Psoas muscle (tissue), 7 donors: ENCODE measurements at regions not wholly inside any gene's neighbourhood (a gene's known extent, or its start where the extent isn't known, plus 50 kb on each side); places are given as distances from the start of the nearest gene placed in this dataset.

Experiments used
- ATAC-seq, 4 donors: fragments of 200-7000 bp; cut with Tn5 transposase; one replicate each; pipeline ENCODE4 v1.9.1; 2020; ENCODE audit warnings: moderate library complexity in 3 of 4, mild to moderate bottlenecking in 2 of 4
- DNase-seq, 2 donors: peaks; one replicate each; pipeline ENCODE4 v3.0.0-alpha.2; 2020
- H3K27ac ChIP-seq: fragments of 200-600 bp; one replicate; pipeline ENCODE4 v1.8.0; 2022
- H3K27me3 ChIP-seq, 3 donors: fragments of 200-600 bp in 1 of 3; one replicate each; pipeline versions ENCODE4 v1.6.1 to v1.8.0; 2013 to 2022; ENCODE audit warnings: low read length in 2 of 3, mild to moderate bottlenecking in 2 of 3, moderate library complexity in 1 of 3; ENCODE audit not compliant: insufficient read depth in 3 of 3
- H3K36me3 ChIP-seq, 2 donors: fragments of 200-600 bp in 1 of 2; one replicate each; pipeline versions ENCODE4 v1.6.1 to v1.8.0; 2013 to 2022; ENCODE audit warnings: low read depth in 1 of 2, mild to moderate bottlenecking in 1 of 2, moderate library complexity in 1 of 2; ENCODE audit not compliant: insufficient read depth in 1 of 2
- H3K4me1 ChIP-seq: fragments of 200-600 bp; one replicate; pipeline ENCODE4 v1.8.0; 2022
- H3K4me3 ChIP-seq: fragments of 200-600 bp; one replicate; pipeline ENCODE4 v1.8.0; 2022; ENCODE audit warnings: mild to moderate bottlenecking
- H3K9me3 ChIP-seq: fragments of 200-600 bp; one replicate; pipeline ENCODE4 v1.8.0; 2022
- WGBS, 3 donors: extraction: QIAGEN DNeasy Blood & Tissue Kit; methylation state at CpG; one replicate each; pipeline versions ENCODE4 v1.1.6 to v1.1.7; 2013; 5-methylcytosine and 5-hydroxymethylcytosine counted together
- intact Hi-C, 2 donors: fragments of 100-400 bp; cut with DNase I; formaldehyde crosslinking; loops; one replicate each; pipeline versions ENCODE4 v1.11.0 to v1.14.2; 2022
- TF ChIP-seq, protein P1 (sequence below): fragments of 200-600 bp; IDR thresholded peaks from one replicate; pipeline ENCODE4 v1.8.0; 2022; ENCODE audit warnings: antibody characterized with exemption
- donor health status: healthy with polysubstance abuse.
- donor health status: DM: no; HTN: no; CAD: no; lungs with moderate emphysema.
- donor health status: Bipolar disorder and iron deficiency.
- donor health status: healthy.
- donor health status: DM: yes; HTN: yes; CAD: no.
- donor health status: DM: no; HTN: no; CAD: no.
- donor health status: DM: yes; HTN: yes; CAD: no.

DNA sequence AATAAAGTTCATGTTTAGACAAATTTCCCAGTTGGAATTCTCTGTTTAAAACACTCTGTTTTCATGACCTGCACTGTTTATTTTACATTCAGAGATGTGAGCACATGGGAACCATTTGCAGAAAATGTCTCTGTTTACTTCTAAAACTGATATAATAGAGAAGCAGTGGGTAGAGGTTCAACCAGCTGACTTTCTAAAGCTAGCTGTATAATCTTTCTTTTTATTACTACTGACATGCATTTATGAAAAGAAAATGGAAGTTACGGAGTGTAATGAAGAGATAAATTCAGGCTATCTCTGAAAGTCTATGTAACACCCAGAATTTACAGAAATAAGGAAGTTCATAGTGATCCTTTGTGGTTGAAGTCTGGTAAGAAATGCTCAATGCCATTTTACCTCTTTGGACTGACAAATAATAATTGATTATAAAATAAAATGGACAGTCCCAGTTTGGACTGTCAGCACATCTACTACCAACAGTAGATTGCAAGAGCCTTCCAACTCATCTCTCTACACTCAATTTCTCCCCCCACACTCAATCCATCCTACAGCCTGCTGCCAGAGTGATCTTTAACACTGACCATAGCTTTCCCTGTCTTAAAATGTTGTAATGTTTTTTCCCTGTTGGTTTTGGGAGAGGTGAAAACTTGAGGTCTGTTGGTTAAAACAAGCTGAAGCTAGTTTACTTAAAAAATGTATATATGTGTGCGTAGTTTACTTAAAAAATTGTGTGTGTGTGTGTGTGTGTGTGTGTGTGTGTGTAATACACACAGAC is 137.4 kb downstream of the AEBP2 start:
- TF ChIP-seq, protein P1, sequence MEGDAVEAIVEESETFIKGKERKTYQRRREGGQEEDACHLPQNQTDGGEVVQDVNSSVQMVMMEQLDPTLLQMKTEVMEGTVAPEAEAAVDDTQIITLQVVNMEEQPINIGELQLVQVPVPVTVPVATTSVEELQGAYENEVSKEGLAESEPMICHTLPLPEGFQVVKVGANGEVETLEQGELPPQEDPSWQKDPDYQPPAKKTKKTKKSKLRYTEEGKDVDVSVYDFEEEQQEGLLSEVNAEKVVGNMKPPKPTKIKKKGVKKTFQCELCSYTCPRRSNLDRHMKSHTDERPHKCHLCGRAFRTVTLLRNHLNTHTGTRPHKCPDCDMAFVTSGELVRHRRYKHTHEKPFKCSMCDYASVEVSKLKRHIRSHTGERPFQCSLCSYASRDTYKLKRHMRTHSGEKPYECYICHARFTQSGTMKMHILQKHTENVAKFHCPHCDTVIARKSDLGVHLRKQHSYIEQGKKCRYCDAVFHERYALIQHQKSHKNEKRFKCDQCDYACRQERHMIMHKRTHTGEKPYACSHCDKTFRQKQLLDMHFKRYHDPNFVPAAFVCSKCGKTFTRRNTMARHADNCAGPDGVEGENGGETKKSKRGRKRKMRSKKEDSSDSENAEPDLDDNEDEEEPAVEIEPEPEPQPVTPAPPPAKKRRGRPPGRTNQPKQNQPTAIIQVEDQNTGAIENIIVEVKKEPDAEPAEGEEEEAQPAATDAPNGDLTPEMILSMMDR: no peak
- ATAC-seq (no peak), DNase-seq (no peak)
- intact Hi-C loops: no loop called here
- H3K27me3 ChIP-seq: no peaks in the 10 kb centered on the region
- peaks cover 16% of the 10 kb centered on the region for H3K4me1 ChIP-seq
- no peaks in the 10 kb centered on the region for H3K36me3 ChIP-seq
- 95 to 99% (median 98%) methylated on average over 2 of the region's 2 CpGs for WGBS, 3 donors
- no peak overlapping the region for H3K27ac ChIP-seq
- H3K4me3 ChIP-seq: no peak overlapping the region
- no peaks in the 10 kb centered on the region for H3K9me3 ChIP-seq

DNA sequence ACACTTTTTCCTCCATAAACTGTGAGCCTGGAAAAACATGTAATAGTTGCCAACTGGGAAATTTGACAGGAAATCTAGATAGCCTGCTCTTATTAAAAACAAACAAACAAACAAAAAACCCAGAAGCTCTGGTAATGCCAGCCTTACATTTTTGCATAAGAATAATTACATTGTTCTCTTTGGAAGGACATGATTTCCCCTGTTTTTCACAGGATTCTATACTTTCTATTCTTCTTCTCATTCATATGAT is 137.9 kb downstream of the AEBP2 start:
- Histone ChIP-seq H3K27me3 (no peaks in the 10 kb centered on the region), H3K27ac (no peak overlapping the region), H3K4me3 (no peak overlapping the region), H3K36me3 (peaks cover 0 to 2% of the 10 kb centered on the region in 2 donors), H3K9me3 (no peaks in the 10 kb centered on the region), H3K4me1 (peaks cover 16% of the 10 kb centered on the region)
- DNase-seq (no peak), ATAC-seq (no peak)
- TF ChIP-seq, protein P1: no peak
- intact Hi-C loops: no loop called here

DNA sequence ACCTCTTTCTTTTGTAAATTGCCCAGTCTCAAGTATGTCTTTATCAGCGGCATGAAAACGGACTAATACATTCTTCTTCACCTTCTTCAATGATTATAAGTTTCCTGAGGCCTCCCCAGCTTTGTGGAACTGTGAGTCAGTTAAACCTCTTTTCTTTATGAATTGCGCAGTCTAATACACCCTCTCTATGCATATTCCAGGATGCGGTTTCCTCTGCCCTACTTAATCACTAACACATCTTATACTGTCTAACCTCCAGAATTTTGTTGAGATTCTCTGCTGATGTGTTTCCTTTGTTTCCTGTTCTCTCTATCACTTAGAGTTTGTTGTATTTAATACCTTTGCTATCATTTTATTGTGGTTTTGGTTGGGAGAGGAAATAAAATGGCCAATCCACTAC is 145.4 kb downstream of the AEBP2 start:
- Histone ChIP-seq H3K4me1 (no peaks in the 10 kb centered on the region), H3K9me3 (peaks cover 15% of the 10 kb centered on the region), H3K4me3 (no peak overlapping the region), H3K27me3 (no peaks in the 10 kb centered on the region), H3K27ac (no peak overlapping the region), H3K36me3 (peaks cover 0 to 2% of the 10 kb centered on the region in 2 donors)
- WGBS, 3 donors: 97 to 98% (median 98%) methylated on average over 4 of the region's 4 CpGs
- no peak for DNase-seq
- intact Hi-C loops: no loop called here
- TF ChIP-seq, protein P1: no peak
- ATAC-seq: no peak

DNA sequence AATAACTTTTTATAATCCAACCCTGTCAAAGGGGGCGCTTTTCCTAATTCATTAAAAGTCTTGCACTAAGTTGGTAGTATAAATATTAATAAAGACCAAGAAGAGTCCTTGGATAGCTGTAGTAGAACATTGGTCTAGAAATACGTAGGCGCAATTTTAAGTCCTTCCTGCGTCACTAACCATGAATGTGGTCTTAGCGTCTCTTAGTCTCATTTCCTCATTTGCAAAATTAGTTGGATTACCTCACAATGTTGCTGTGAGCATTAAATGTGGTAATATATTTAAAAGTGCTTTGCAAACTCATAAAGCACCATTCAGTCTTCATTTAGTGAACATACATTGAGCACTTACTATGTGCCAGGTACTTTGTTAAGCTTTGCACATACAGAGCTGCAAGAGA is 149.7 kb downstream of the AEBP2 start:
- H3K9me3 ChIP-seq: no peaks in the 10 kb centered on the region
- no peak for DNase-seq
- no peaks in the 10 kb centered on the region for H3K36me3 ChIP-seq
- no peak for ATAC-seq
- WGBS, 3 donors: 75 to 93% (median 76%) methylated on average over 5 of the region's 5 CpGs
- H3K27me3 ChIP-seq: no peaks in the 10 kb centered on the region
- H3K4me3 ChIP-seq: no peak overlapping the region
- TF ChIP-seq, protein P1: no peak
- H3K4me1 ChIP-seq: no peaks in the 10 kb centered on the region
- H3K27ac ChIP-seq: no peak overlapping the region
- intact Hi-C loops: no loop called here

DNA sequence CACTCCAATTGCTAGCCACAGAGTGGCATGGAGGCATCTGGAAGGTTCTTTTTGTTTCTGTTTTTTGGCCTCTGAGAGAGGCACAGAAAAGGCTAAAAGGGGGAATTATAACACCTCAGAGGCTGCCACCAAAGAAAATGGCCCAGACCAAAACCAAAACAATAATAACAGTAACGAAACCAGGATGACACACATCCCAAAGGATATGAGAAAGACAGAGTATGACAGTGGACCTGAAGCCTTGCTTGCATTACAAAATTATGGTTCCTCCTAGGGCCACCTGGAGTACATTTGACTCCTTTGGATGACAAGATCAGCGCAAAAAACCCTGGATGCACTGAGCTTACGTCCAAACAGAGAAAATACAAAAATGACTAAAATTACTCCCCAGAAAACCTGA is 152.7 kb downstream of the AEBP2 start:
- H3K4me1 ChIP-seq: no peaks in the 10 kb centered on the region
- WGBS, 3 donors: 92 to 97% (median 97%) methylated on average over 3 of the region's 3 CpGs
- TF ChIP-seq, protein P1: no peak
- no peaks in the 10 kb centered on the region for H3K9me3 ChIP-seq
- DNase-seq: no peak
- intact Hi-C loops: no loop called here
- H3K27ac ChIP-seq: no peak overlapping the region
- ATAC-seq: no peak
- no peaks in the 10 kb centered on the region for H3K36me3 ChIP-seq
- no peaks in the 10 kb centered on the region for H3K27me3 ChIP-seq
- no peak overlapping the region for H3K4me3 ChIP-seq
